HepG2 (cell line): ENCODE measurements at regions not wholly inside any gene's neighbourhood (a gene's known extent, or its start where the extent isn't known, plus 50 kb on each side); places are given as distances from the start of the nearest gene placed in this dataset.

Source experiments
- PHB2 ChIP-seq: fragments of 450-650 bp; IDR thresholded peaks from 2 replicates; pipeline ENCODE4 v1.6.1; 2018; ENCODE audit not compliant: partially characterized antibody
- POLR2A ChIP-seq, 2 experiments: IDR thresholded peaks; 2 replicates each; pipeline ENCODE4 v1.6.1; 2011; ENCODE audit warnings: low read depth in 2 of 2, low read length in 2 of 2, mild to moderate bottlenecking in 1 of 2, moderate library complexity in 1 of 2; ENCODE audit not compliant: insufficient read depth in 1 of 2
- TF ChIP-seq, protein P1 (sequence below): sonication (generic); formaldehyde crosslinking; IDR thresholded peaks from 2 replicates; pipeline ENCODE4 v1.9.0; 2021; ENCODE audit warnings: missing genetic modification reagents, mild to moderate bottlenecking, borderline replicate concordance

DNA sequence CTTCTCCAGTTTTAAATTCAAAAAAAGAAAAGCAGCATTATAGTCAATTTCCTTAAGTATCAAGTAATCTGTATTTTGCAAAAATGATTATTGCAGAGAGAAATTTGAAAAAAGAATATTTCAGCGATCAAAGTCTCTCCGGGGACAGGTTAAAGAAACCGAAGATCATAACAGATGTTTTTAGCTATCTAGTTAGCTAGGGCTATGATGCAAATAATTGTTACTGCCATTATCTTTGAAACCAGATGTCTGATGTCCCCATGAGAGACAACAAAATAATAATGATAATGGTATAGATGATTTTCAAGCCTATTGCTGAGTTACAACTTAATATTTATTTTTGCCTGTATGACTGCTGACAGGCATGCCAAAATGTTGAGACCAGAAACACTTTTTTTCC, 1326.0 kb downstream of the PLA2G4A start:
- TF ChIP-seq, protein P1, sequence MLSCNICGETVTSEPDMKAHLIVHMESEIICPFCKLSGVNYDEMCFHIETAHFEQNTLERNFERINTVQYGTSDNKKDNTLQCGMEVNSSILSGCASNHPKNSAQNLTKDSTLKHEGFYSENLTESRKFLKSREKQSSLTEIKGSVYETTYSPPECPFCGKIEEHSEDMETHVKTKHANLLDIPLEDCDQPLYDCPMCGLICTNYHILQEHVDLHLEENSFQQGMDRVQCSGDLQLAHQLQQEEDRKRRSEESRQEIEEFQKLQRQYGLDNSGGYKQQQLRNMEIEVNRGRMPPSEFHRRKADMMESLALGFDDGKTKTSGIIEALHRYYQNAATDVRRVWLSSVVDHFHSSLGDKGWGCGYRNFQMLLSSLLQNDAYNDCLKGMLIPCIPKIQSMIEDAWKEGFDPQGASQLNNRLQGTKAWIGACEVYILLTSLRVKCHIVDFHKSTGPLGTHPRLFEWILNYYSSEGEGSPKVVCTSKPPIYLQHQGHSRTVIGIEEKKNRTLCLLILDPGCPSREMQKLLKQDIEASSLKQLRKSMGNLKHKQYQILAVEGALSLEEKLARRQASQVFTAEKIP (CRISPR knock-in tag): no peak
- TF ChIP-seq PHB2 (no peak), POLR2A (IDR thresholded peaks at IDR 0.05; ENCODE audit: insufficient read depth in 1 of 2, low read depth in 2 of 2, low read length in 2 of 2) (no peak)
